Neural crest cell (in vitro differentiated cells): ENCODE measurements at regions not wholly inside any gene's neighbourhood (a gene's known extent, or its start where the extent isn't known, plus 50 kb on each side); places are given as distances from the start of the nearest gene placed in this dataset.

Experiments used
- DNase-seq: peaks from one replicate; pipeline ENCODE4 v3.0.0; 2021; ENCODE audit warnings: low read depth, mixed read lengths, low spot score
- H3K27ac Mint-ChIP-seq: one replicate; pipeline ENCODE4 v1.8.0; 2021; ENCODE audit warnings: mild to moderate bottlenecking, mixed read lengths; ENCODE audit not compliant: unreplicated experiment
- H3K27me3 Mint-ChIP-seq: 2 replicates; pipeline ENCODE4 v1.8.0; 2021; ENCODE audit warnings: low read depth, mild to moderate bottlenecking, mixed read lengths
- H3K36me3 Mint-ChIP-seq: 2 replicates; pipeline ENCODE4 v1.8.0; 2021; ENCODE audit warnings: low read depth, mild to moderate bottlenecking, mixed read lengths
- H3K4me1 Mint-ChIP-seq: 2 replicates; pipeline ENCODE4 v1.8.0; 2021; ENCODE audit warnings: mixed read lengths
- H3K4me3 Mint-ChIP-seq: one replicate; pipeline ENCODE4 v1.8.0; 2021; ENCODE audit warnings: mild to moderate bottlenecking, mixed read lengths
- H3K9me3 Mint-ChIP-seq: 2 replicates; pipeline ENCODE4 v1.8.0; 2021; ENCODE audit warnings: mixed read lengths
- TF ChIP-seq, protein P1 (sequence below): fragments of 200-600 bp; sonication (generic); conservative IDR thresholded peaks from 2 replicates; pipeline ENCODE4 v1.5.0; 2021; ENCODE audit warnings: antibody characterized with exemption, mild to moderate bottlenecking

DNA sequence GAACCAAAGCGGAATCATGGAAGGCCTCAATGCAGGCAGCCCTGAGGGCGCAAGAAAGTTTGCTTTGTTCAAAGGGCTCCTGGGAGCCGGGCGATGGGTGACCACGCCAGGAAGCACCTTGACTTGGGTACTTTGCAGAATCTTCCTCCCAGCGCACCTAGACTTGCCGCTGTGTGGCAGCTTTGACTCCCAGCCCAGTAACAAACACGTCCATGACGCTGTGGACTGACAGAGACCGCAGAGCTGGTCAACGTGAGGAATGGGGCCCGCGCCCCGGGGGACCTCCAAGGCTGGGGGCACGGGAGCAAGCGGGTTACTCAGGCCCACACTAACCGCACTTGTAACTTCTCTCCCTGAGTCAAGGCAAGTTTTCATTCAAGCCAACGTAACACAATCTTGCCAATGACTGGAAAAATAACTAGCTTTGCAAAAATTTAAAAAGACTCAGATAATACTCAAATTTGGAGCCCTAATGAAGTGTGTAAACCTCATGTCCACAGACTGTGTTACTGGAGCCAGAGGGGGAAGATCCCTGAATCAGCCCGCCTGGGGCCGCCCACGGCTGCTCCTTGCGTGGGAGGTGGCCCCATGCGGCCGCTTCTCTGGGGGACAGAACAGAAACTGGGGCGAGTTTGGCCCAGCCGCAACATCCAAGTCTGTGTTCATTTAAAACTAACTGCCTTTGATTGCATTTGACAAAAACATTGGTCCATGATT is 130.8 kb downstream of the DNAJB6 start:
- Mint-ChIP-seq H3K9me3 (peaks cover 1% of the 10 kb centered on the region), H3K27ac (no peak overlapping the region), H3K4me3 (no peak overlapping the region), H3K36me3 (peaks cover 6% of the 10 kb centered on the region), H3K4me1 (peaks cover 47% of the 10 kb centered on the region), H3K27me3 (peaks cover 7% of the 10 kb centered on the region)
- DNase-seq, result no peak
- TF ChIP-seq, protein P1, sequence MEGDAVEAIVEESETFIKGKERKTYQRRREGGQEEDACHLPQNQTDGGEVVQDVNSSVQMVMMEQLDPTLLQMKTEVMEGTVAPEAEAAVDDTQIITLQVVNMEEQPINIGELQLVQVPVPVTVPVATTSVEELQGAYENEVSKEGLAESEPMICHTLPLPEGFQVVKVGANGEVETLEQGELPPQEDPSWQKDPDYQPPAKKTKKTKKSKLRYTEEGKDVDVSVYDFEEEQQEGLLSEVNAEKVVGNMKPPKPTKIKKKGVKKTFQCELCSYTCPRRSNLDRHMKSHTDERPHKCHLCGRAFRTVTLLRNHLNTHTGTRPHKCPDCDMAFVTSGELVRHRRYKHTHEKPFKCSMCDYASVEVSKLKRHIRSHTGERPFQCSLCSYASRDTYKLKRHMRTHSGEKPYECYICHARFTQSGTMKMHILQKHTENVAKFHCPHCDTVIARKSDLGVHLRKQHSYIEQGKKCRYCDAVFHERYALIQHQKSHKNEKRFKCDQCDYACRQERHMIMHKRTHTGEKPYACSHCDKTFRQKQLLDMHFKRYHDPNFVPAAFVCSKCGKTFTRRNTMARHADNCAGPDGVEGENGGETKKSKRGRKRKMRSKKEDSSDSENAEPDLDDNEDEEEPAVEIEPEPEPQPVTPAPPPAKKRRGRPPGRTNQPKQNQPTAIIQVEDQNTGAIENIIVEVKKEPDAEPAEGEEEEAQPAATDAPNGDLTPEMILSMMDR, result no peak

DNA sequence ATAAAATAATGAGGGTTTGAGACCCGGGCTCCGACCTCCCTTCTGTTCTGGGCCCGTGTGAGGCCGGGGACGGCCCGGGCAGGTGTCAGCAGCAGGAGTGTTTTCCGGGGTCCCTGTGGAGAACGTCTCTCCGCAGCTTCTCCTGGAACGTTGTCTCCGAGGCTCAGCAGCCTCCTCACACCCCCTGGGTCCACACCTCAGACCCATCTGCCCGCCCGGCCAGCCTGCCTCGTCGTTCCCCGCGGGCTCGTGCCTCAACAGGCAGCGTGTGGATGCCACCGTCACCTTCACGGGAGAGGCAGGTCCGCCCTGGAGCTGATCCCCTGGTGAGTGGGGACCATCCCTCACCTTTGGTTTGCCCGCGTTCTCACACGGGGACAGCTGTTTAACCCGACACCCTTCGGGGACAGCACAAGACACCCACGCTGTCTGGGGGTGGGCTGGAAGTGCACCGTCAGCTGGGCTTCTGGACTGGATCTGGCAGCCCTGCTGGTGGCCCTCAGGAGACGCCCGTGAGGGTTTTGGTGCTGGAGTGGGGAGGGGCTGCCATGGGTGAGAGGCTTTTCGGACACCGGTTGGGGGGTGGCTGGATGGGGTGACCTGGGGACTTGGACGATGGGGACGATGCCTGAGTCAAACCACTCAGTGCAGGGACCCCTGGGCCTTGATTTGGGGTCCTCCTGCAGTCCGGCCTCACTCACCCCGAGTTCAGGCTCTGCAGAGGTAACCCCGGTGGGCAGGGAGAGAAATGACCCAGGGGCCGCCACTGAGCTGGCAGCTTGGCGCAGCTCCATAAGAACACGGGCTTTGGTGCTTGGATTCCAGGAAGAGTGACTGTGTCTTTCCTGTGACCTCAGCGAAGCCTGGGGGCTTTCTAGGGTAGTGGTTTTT is 131.7 kb downstream of the DNAJB6 start:
- H3K36me3 Mint-ChIP-seq, result peaks cover 12% of the 10 kb centered on the region
- no peak for DNase-seq
- no peak overlapping the region for H3K27ac Mint-ChIP-seq
- no peak overlapping the region for H3K4me3 Mint-ChIP-seq
- H3K27me3 Mint-ChIP-seq, result peaks cover 7% of the 10 kb centered on the region
- H3K4me1 Mint-ChIP-seq, result peaks cover 41% of the 10 kb centered on the region
- TF ChIP-seq, protein P1, result no peak
- peaks cover 7% of the 10 kb centered on the region for H3K9me3 Mint-ChIP-seq

DNA sequence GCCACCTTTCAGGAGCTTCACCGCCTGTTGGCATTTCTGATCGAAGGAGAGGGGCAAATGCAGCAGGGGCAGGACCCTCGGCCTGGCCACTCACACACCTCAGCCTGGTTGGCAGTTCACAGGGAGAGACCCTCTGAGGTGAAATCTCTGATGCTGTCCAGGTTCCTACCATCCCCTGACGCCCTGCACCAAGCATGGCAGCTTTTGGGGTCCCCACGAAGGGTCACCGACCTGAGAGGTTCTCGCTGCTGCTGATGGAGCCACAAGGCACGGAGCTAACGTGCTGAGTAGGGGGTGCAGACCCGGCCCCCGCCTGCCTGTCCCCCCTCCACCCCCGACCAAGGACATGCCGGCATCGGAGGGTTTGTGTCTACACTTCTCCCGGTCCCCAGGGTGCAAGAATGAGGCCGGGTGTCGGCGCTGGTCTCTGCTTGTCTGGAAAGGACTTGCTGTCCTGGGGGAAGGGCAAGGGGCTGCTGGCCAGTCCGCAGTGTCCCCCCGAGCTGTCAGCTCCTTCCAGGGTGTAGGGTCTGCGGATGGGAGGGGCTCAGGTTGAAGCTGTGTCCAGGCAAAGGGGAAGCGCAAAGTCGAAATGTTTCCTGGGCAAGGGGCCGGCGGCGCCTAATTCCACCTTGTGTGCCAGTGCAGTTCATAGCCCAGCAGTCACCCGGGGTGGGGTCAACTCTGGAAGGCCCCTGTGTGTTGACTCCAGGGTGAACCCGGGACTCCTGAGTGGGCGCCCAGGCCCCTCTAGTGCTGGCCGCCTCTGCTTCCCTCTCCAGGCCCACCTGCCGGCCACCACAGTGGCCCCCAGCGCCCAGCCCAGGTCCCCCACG is 132.6 kb downstream of the DNAJB6 start:
- H3K36me3 Mint-ChIP-seq, result peaks cover 16% of the 10 kb centered on the region
- H3K27ac Mint-ChIP-seq, result no peak overlapping the region
- peaks cover 11% of the 10 kb centered on the region for H3K9me3 Mint-ChIP-seq
- DNase-seq, result no peak
- H3K27me3 Mint-ChIP-seq, result peaks cover 4% of the 10 kb centered on the region
- TF ChIP-seq, protein P1, result no peak
- H3K4me3 Mint-ChIP-seq, result no peak overlapping the region
- peaks cover 36% of the 10 kb centered on the region for H3K4me1 Mint-ChIP-seq

DNA sequence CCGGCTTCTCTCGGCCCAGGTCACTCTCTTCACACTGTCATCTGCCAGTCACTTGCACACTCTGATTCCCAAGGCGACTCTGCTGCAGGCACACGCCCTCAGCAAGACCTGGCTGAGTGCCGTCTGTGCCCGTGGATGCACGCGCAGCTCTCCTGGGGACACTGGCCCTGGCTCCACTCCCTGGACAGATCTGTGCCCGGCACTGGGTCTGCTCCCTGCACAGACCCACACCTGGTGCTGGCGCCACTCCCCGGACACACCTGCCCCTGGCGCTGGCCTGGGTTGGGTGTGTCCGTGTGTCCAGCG is 133.2 kb downstream of the DNAJB6 start:
- peaks cover 20% of the 10 kb centered on the region for H3K36me3 Mint-ChIP-seq
- H3K27ac Mint-ChIP-seq, result no peak overlapping the region
- TF ChIP-seq, protein P1, result no peak
- H3K9me3 Mint-ChIP-seq, result peaks cover 13% of the 10 kb centered on the region
- no peak overlapping the region for H3K4me3 Mint-ChIP-seq
- no peak for DNase-seq
- peaks cover 4% of the 10 kb centered on the region for H3K27me3 Mint-ChIP-seq
- peaks cover 30% of the 10 kb centered on the region for H3K4me1 Mint-ChIP-seq

DNA sequence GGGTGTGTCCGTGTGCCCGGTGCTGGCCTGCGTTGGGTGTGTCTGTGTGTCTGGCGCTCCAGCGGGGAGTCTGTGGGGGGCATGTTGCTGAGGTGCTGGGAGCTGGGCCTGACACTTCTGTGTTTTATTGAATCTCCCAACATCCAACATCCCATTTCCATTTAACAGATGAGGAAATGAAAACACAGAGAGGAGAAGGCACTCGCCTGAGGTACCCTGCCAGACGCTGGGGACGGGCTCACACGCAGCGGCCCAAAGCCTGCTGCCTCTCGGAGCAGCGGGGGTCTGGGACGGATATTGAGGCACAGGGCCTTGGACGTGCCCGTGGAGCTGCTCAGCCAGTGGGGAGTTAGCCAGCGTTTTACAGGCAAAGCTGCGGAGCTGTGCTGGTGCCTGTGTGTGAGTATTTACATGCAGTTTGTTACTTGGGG is 133.9 kb downstream of the DNAJB6 start:
- TF ChIP-seq, protein P1, result no peak
- DNase-seq, result no peak
- Mint-ChIP-seq H3K36me3 (peaks cover 20% of the 10 kb centered on the region), H3K27ac (peak overlapping the region; percentile 64), H3K4me3 (no peak overlapping the region), H3K9me3 (peaks cover 13% of the 10 kb centered on the region), H3K27me3 (peaks cover 2% of the 10 kb centered on the region), H3K4me1 (peaks cover 23% of the 10 kb centered on the region)
